VCaP (cell line): ENCODE measurements at regions not wholly inside any gene's neighbourhood (a gene's known extent, or its start where the extent isn't known, plus 50 kb on each side); places are given as distances from the start of the nearest gene placed in this dataset.

Experiments
- H3K27ac ChIP-seq: fragments of 450-650 bp; 2 replicates; pipeline ENCODE4 v1.5.1; 2017
- CTCF ChIP-seq: fragments of 450-650 bp; conservative IDR thresholded peaks from 2 replicates; pipeline ENCODE4 v1.5.1; 2017; ENCODE audit warnings: mild to moderate bottlenecking, moderate library complexity

- no peak overlapping the region for H3K27ac ChIP-seq
- TF ChIP-seq CTCF, result no peak
These were observed 147.0 kb upstream of the ZNF32 start for GRCh38 chr10:43795639-43796038.

- H3K27ac ChIP-seq, result no peak overlapping the region
- TF ChIP-seq CTCF, result no peak
These were observed 146.4 kb upstream of the ZNF32 start for GRCh38 chr10:43795093-43795492.

- no peak for TF ChIP-seq CTCF
- no peak overlapping the region for H3K27ac ChIP-seq
These were observed 145.6 kb upstream of the ZNF32 start for GRCh38 chr10:43794181-43794815.

DNA sequence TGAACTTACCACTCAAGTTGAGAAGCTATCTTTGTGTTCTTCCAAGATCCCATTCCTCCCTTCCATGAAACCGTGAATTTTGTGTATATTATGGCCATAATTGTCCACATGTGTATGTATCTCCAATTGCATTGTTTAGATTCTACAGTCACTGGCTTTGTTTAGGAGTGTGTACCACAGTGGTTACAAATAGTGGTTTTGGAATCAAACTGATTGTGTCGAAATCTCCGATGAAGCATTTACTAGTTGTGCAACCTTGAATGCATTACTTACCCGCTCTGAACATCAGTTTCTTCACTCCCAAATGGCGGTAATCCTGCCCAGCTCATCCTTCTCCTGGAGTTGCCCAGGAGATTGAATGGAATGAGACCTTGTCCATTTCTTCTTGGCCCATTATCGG, 145.0 kb upstream of the ZNF32 start:
- no peak for TF ChIP-seq CTCF

GRCh38 chr10:43790147-43790546, 141.5 kb upstream of the ZNF32 start:
- H3K27ac ChIP-seq, result no peak overlapping the region
- no peak for TF ChIP-seq CTCF

More for the DNA sequence above, 145.0 kb upstream of the ZNF32 start:
- no peak overlapping the region for H3K27ac ChIP-seq

DNA sequence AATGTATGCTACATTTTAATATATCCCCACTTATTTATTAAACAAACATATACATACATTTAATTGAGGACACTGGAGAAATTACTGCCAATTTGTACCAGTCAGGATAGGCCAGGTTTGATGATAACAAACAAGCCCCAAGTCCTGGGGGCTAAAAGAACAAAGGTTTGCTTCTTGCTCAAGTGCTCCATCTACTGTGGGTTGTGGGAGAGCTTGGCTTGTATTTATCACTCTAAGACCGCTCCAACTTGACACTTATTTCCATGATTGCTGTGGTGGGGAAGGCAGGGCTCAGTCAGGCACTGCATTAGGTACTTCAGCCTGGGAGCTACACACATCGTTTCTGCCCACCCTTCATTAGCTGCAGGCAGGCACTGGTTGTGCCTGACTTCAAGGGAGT, 136.6 kb upstream of the ZNF32 start:
- peak; percentile 57 for TF ChIP-seq CTCF
- no peak overlapping the region for H3K27ac ChIP-seq

- no peak for TF ChIP-seq CTCF
- H3K27ac ChIP-seq, result no peak overlapping the region
These were observed 134.1 kb upstream of the ZNF32 start for GRCh38 chr10:43782814-43783213.
